ENCODE measurements at regions not wholly inside any gene's neighbourhood (a gene's known extent, or its start where the extent isn't known, plus 50 kb on each side); places are given as distances from the start of the nearest gene placed in this dataset.

DNA sequence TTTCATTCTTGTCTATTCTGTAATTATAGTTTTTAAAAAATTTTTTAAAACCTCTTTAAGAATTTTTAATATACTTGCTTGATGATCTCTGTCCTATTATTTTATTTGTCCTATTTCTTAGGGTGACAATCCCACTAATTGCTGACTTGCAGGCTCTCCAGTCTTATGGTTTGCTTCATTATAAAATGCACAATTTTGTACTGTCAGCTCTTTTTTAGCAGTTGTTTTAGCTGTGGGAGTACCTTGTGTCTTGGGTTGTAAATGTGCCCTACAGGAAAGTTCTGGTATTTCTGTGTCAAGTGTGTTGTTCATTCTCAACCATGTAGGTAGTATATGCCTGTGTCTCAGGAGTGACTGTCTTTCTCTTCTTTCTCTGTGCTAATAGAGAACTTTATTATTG lies 118.2 kb upstream of the IL15 start:
- TF ChIP-seq, protein P1, sequence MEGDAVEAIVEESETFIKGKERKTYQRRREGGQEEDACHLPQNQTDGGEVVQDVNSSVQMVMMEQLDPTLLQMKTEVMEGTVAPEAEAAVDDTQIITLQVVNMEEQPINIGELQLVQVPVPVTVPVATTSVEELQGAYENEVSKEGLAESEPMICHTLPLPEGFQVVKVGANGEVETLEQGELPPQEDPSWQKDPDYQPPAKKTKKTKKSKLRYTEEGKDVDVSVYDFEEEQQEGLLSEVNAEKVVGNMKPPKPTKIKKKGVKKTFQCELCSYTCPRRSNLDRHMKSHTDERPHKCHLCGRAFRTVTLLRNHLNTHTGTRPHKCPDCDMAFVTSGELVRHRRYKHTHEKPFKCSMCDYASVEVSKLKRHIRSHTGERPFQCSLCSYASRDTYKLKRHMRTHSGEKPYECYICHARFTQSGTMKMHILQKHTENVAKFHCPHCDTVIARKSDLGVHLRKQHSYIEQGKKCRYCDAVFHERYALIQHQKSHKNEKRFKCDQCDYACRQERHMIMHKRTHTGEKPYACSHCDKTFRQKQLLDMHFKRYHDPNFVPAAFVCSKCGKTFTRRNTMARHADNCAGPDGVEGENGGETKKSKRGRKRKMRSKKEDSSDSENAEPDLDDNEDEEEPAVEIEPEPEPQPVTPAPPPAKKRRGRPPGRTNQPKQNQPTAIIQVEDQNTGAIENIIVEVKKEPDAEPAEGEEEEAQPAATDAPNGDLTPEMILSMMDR (IDR thresholded peaks at IDR 0.05): no peak
- no peak for TF ChIP-seq ZFX (IDR thresholded peaks at IDR 0.05; ENCODE audit: borderline replicate concordance)
